ENCODE measurements at regions not wholly inside any gene's neighbourhood (a gene's known extent, or its start where the extent isn't known, plus 50 kb on each side); places are given as distances from the start of the nearest gene placed in this dataset.

DNA sequence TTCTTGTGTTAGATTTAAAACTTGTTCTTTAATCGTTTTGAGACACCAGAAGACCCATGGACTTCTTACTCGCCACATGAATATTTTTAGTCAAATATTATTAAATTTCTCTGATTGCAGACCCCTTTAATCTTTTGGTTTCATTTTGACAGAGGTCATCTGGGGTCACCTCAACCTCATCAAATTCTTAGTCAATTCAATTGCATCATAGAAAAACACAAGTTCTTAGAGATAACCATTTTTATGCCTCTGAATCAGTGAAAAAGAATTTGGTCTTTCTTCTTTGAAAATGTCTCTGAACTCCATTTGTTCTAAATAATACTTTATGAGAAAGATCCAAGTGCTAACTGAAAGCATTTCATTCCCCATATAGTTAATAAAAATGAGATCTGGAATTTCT lies 55.2 kb upstream of the CBLN4 start:
- TF ChIP-seq, protein P1, sequence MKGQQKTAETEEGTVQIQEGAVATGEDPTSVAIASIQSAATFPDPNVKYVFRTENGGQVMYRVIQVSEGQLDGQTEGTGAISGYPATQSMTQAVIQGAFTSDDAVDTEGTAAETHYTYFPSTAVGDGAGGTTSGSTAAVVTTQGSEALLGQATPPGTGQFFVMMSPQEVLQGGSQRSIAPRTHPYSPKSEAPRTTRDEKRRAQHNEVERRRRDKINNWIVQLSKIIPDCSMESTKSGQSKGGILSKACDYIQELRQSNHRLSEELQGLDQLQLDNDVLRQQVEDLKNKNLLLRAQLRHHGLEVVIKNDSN (IDR thresholded peaks at IDR 0.05; ENCODE audit: borderline replicate concordance, low read depth) = no peak
- no peak for TF ChIP-seq TEAD4 (IDR thresholded peaks at IDR 0.05; ENCODE audit: borderline replicate concordance, insufficient read depth)
- TF ChIP-seq CTCF (IDR thresholded peaks at IDR 0.05) = no peak
- TF ChIP-seq, protein P2, sequence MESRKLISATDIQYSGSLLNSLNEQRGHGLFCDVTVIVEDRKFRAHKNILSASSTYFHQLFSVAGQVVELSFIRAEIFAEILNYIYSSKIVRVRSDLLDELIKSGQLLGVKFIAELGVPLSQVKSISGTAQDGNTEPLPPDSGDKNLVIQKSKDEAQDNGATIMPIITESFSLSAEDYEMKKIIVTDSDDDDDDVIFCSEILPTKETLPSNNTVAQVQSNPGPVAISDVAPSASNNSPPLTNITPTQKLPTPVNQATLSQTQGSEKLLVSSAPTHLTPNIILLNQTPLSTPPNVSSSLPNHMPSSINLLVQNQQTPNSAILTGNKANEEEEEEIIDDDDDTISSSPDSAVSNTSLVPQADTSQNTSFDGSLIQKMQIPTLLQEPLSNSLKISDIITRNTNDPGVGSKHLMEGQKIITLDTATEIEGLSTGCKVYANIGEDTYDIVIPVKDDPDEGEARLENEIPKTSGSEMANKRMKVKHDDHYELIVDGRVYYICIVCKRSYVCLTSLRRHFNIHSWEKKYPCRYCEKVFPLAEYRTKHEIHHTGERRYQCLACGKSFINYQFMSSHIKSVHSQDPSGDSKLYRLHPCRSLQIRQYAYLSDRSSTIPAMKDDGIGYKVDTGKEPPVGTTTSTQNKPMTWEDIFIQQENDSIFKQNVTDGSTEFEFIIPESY (IDR thresholded peaks at IDR 0.05; ENCODE audit: borderline replicate concordance, low read depth) = no peak
- no peak for TF ChIP-seq JUND (IDR thresholded peaks at IDR 0.05)
- TF ChIP-seq YY1 (IDR thresholded peaks at IDR 0.05; ENCODE audit: low read depth) = no peak
- TF ChIP-seq RAD21 (IDR thresholded peaks at IDR 0.05; ENCODE audit: low read length) = no peak
- no peak for TF ChIP-seq USF2 (IDR thresholded peaks at IDR 0.05; ENCODE audit: borderline replicate concordance, low read depth, low read length)

Measured in SK-N-SH (cell line).